Astrocyte (in vitro differentiated cells and primary cell): ENCODE measurements at regions not wholly inside any gene's neighbourhood (a gene's known extent, or its start where the extent isn't known, plus 50 kb on each side); places are given as distances from the start of the nearest gene placed in this dataset.

Source experiments
- DNase-seq: peaks from one replicate; pipeline ENCODE4 v3.0.0-alpha.2; 2010; ENCODE audit warnings: low read depth
- FAIRE-seq: peaks from 2 replicates; lab custom pipeline; 2011; peaks lifted over from hg19 to GRCh38; lab: Jason Lieb, UNC
- H2AFZ ChIP-seq: 2 replicates; pipeline ENCODE4 v1.6.0; 2012; ENCODE audit warnings: low read depth, low read length, inconsistent platforms
- H3K27ac ChIP-seq: 2 replicates; pipeline ENCODE4 v1.5.1; 2011; ENCODE audit warnings: low read depth, low read length, inconsistent platforms
- H3K27me3 ChIP-seq: 2 replicates; pipeline ENCODE4 v1.6.0; 2011; ENCODE audit warnings: low read length, inconsistent platforms; ENCODE audit not compliant: insufficient read depth
- H3K36me3 ChIP-seq: 2 replicates; pipeline ENCODE4 v1.5.1; 2011; ENCODE audit warnings: low read length, inconsistent platforms; ENCODE audit not compliant: insufficient read depth
- H3K4me1 ChIP-seq: 2 replicates; pipeline ENCODE4 v1.5.1; 2011; ENCODE audit warnings: low read length, inconsistent platforms; ENCODE audit not compliant: insufficient read depth
- H3K4me2 ChIP-seq: 2 replicates; pipeline ENCODE4 v1.6.0; 2012; ENCODE audit warnings: low read length, inconsistent platforms
- H3K4me3 ChIP-seq: 2 replicates; pipeline ENCODE4 v1.5.1; 2011; ENCODE audit warnings: low read depth, mild to moderate bottlenecking, low read length, inconsistent platforms; ENCODE audit not compliant: insufficient read depth
- H3K79me2 ChIP-seq: 2 replicates; pipeline ENCODE4 v1.6.0; 2012; ENCODE audit warnings: mild to moderate bottlenecking, low read length, inconsistent platforms; ENCODE audit not compliant: insufficient read depth
- H3K9ac ChIP-seq: 2 replicates; pipeline ENCODE4 v1.6.0; 2012; ENCODE audit warnings: mild to moderate bottlenecking, low read length, inconsistent platforms
- H3K9me3 ChIP-seq: 2 replicates; pipeline ENCODE4 v1.5.1; 2012; ENCODE audit warnings: low read depth, mild to moderate bottlenecking, low read length, inconsistent platforms; ENCODE audit not compliant: insufficient read depth
- H4K20me1 ChIP-seq: 2 replicates; pipeline ENCODE4 v1.6.0; 2012; ENCODE audit warnings: low read length, inconsistent platforms; ENCODE audit not compliant: insufficient read depth
- H3K27ac Mint-ChIP-seq: one replicate; pipeline ENCODE4 v1.8.0; 2021; ENCODE audit warnings: mild to moderate bottlenecking, mixed read lengths; ENCODE audit not compliant: unreplicated experiment
- H3K27me3 Mint-ChIP-seq: one replicate; pipeline ENCODE4 v1.8.0; 2021; ENCODE audit warnings: low read depth, mixed read lengths; ENCODE audit not compliant: unreplicated experiment
- H3K36me3 Mint-ChIP-seq: one replicate; pipeline ENCODE4 v1.8.0; 2021; ENCODE audit warnings: low read depth, mixed read lengths; ENCODE audit not compliant: unreplicated experiment
- H3K4me1 Mint-ChIP-seq: one replicate; pipeline ENCODE4 v1.8.0; 2021; ENCODE audit warnings: low read depth, mixed read lengths; ENCODE audit not compliant: unreplicated experiment
- H3K4me3 Mint-ChIP-seq: one replicate; pipeline ENCODE4 v1.8.0; 2021; ENCODE audit warnings: mild to moderate bottlenecking, moderate library complexity, mixed read lengths; ENCODE audit not compliant: unreplicated experiment
- H3K9me3 Mint-ChIP-seq: one replicate; pipeline ENCODE4 v1.8.0; 2021; ENCODE audit warnings: mild to moderate bottlenecking, mixed read lengths; ENCODE audit not compliant: unreplicated experiment
- CTCF ChIP-seq: IDR thresholded peaks from 2 replicates; pipeline ENCODE4 v1.5.1; 2011; ENCODE audit warnings: low read depth, mild to moderate bottlenecking, inconsistent platforms, low read length, moderate library complexity; ENCODE audit not compliant: insufficient read depth
- EZH2 ChIP-seq: IDR thresholded peaks from 2 replicates; pipeline ENCODE4 v1.6.1; 2012; ENCODE audit warnings: mild to moderate bottlenecking, low read length, inconsistent platforms; ENCODE audit not compliant: insufficient read depth

GRCh38 chr10:131440405-131441360 lies 129.2 kb upstream of the TCERG1L start:
- Mint-ChIP-seq H3K4me3 (no peak overlapping the region), H3K4me1 (no peaks in the 10 kb centered on the region), H3K9me3 (peaks cover 10% of the 10 kb centered on the region), H3K27ac (no peak overlapping the region), H3K27me3 (peaks cover 25% of the 10 kb centered on the region), H3K36me3 (no peaks in the 10 kb centered on the region)
- H2AFZ ChIP-seq: no peak overlapping the region
- peaks cover 3% of the 10 kb centered on the region for H3K9me3 ChIP-seq
- no peak overlapping the region for H3K27ac ChIP-seq
- no peak overlapping the region for H3K4me2 ChIP-seq
- no peak overlapping the region for H3K4me3 ChIP-seq
- no peaks in the 10 kb centered on the region for H3K79me2 ChIP-seq
- H4K20me1 ChIP-seq: no peaks in the 10 kb centered on the region
- H3K4me1 ChIP-seq: no peaks in the 10 kb centered on the region
- FAIRE-seq (no peak), DNase-seq (no peak)
- H3K9ac ChIP-seq: no peak overlapping the region
- TF ChIP-seq CTCF (no peak), EZH2 (no peak)
- H3K36me3 ChIP-seq: no peaks in the 10 kb centered on the region
- H3K27me3 ChIP-seq: no peaks in the 10 kb centered on the region

- H3K79me2 ChIP-seq: no peaks in the 10 kb centered on the region
- H3K36me3 ChIP-seq: no peaks in the 10 kb centered on the region
- H3K27me3 ChIP-seq: no peaks in the 10 kb centered on the region
- no peak for TF ChIP-seq EZH2
- TF ChIP-seq CTCF: no peak
- no peak for DNase-seq
- H3K36me3 Mint-ChIP-seq: no peaks in the 10 kb centered on the region
- H3K4me1 Mint-ChIP-seq: no peaks in the 10 kb centered on the region
- peaks cover 10% of the 10 kb centered on the region for H3K9me3 Mint-ChIP-seq
- FAIRE-seq: no peak
- no peak overlapping the region for H3K27ac ChIP-seq
- H3K27me3 Mint-ChIP-seq: peaks cover 24% of the 10 kb centered on the region
- no peaks in the 10 kb centered on the region for H4K20me1 ChIP-seq
- no peak overlapping the region for H2AFZ ChIP-seq
- H3K4me1 ChIP-seq: no peaks in the 10 kb centered on the region
- H3K9me3 ChIP-seq: peaks cover 5% of the 10 kb centered on the region
- H3K4me2 ChIP-seq: no peak overlapping the region
- H3K4me3 ChIP-seq: no peak overlapping the region
- H3K27ac Mint-ChIP-seq: no peak overlapping the region
- no peak overlapping the region for H3K9ac ChIP-seq
- H3K4me3 Mint-ChIP-seq: no peak overlapping the region
These were observed 130.8 kb upstream of the TCERG1L start for GRCh38 chr10:131442271-131442670.

GRCh38 chr10:131444286-131444685 lies 132.8 kb upstream of the TCERG1L start:
- no peak overlapping the region for H3K27ac Mint-ChIP-seq
- peaks cover 19% of the 10 kb centered on the region for H3K27me3 Mint-ChIP-seq
- FAIRE-seq: no peak

More at GRCh38 chr10:131444286-131444685, 132.8 kb upstream of the TCERG1L start:
- Histone ChIP-seq H3K27me3 (no peaks in the 10 kb centered on the region), H3K4me2 (no peak overlapping the region), H3K27ac (no peak overlapping the region), H3K36me3 (no peaks in the 10 kb centered on the region), H3K79me2 (no peaks in the 10 kb centered on the region), H3K9ac (no peak overlapping the region), H3K4me1 (no peaks in the 10 kb centered on the region), H4K20me1 (no peaks in the 10 kb centered on the region), H2AFZ (no peak overlapping the region), H3K9me3 (peaks cover 5% of the 10 kb centered on the region), H3K4me3 (no peak overlapping the region)
- Mint-ChIP-seq H3K4me3 (no peak overlapping the region), H3K4me1 (no peaks in the 10 kb centered on the region), H3K36me3 (no peaks in the 10 kb centered on the region), H3K9me3 (peaks cover 7% of the 10 kb centered on the region)
- no peak for DNase-seq
- TF ChIP-seq EZH2: no peak
- no peak for TF ChIP-seq CTCF
